HG03159 (cell line): ENCODE measurements at regions not wholly inside any gene's neighbourhood (a gene's known extent, or its start where the extent isn't known, plus 50 kb on each side); places are given as distances from the start of the nearest gene placed in this dataset.

Experiments used
- ATAC-seq: cut with Tn5 transposase; IDR thresholded peaks from one replicate; pipeline ENCODE4 v1.9.1; 2021; ENCODE audit warnings: mild to moderate bottlenecking, moderate library complexity; ENCODE audit not compliant: unreplicated experiment

DNA sequence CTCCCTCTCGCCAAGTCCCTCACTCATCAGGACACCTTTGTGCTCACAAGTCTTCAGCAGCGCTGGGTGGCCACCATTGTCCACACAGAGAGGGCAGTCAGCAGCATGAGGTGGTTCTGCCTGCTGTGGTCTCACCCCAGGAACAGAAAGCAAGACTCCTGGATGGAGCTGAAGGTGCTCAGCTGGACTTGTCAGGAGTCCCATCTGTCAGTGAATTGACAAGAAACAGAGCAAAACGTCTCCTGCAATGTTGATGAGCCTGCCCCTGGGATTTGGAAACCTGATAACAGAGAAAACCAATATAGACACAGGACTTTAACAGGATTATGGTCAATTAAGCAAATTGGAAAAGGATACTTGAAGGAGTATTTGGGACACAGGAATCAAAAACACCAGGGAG is 122.2 kb upstream of the PRSS58 start:
- ATAC-seq = no peak

DNA sequence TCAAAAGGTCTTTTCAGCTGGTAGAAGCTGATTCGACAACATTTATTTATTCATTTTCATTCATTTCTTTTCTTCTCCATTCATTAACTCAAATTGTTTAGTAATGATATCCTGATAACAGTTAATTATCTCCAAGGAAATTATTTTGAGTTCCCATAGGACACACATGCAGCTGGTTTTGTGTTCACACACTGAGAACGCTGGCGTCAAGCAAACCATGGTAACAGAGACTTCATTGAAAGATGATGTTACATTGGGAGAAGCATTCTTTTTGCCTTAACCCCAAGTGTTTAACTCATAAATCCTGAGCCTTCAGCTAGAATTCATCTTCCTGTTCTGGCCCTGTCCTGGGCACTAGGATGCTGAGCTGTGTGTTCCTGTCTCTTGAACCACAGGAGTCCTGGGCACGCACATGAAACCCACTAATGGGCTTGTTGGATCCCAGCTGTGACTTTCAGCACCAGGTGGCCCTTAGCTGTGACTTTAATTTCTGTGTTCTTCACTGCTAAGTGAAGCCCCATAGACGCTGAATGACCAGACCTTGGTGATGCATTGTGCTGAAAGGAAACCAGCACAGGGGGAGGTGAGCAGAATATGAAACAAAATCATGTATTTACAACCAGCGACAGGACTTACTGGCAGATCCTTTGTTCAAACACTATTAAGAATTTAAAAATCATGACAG is 121.5 kb upstream of the PRSS58 start:
- ATAC-seq = no peak

DNA sequence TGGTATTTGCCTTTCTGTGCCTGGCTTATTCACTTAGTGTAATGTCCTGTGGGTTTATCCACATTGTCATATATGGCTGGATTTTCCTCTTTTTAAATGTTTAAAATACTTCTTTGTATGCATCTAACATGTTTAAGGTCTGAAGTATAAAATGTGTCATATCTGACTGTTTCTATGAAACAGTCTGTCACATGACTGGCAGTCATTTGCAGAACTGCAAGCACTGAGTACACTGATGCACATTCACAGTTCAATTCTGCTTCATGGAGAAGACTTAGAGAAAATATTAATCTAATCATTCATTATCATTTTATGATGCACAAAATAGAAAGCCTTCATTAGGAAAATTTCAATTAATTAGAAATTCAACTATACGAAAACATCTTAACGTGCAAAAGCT is 119.7 kb upstream of the PRSS58 start:
- ATAC-seq = no peak

DNA sequence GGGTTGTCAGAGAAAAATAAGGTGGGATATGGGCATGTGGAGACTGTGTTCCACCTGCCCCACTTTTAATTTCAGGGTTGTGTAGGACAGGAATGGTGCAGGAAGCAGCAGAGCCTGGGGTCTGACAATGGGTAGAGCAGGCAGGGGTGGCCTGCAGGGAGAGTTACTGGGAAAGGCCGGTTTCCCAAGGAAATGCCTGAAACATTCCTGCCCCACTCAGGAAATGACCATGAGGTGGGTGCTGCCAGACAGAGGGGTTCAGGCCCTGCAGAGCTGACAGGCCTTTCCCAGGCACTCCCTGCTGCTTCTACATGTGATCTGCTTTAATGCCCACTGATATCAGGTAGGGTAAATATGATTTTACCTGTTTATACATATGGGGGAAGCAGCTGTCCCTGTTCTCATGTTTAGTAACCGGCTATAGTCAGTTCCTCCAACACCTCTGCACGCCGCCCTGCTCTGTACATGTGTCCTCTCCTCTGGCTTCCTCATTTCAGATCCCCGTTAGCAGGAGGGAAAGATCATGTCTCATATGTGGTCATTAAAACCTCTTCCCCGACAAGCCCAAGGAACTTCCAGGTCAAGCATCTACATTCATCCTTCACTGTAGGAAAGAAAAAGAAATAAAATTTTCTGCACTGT is 118.6 kb upstream of the PRSS58 start:
- ATAC-seq = no peak

DNA sequence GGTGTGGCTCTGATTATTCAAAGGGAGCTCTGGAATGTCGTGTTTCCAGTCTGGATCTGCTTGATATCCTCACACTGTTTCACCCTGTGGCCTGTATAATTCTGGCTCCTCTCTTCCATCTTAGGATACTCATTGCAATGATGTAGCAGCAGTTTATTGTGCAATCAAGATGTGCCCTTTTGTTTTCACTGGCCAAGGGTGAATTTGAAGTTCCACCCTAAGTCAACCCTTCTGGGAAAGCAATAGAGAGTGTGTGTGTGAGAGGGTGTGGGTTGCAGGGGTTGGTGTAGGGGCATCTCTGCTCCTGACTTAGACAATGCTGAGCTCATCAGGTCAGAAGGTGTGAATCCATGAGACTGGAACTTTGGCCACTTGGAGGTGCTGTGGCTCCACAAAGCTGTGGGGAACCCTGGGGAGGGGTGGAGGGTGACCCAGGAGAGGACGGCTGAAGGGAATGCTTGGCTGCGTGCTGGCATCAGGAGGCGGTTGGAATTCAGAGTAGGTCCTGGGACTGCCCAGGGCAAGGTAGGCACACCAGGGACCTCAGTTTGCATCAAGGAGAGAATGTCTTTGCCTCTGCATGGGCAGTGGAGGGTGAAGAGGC is 118.0 kb upstream of the PRSS58 start:
- ATAC-seq = no peak

DNA sequence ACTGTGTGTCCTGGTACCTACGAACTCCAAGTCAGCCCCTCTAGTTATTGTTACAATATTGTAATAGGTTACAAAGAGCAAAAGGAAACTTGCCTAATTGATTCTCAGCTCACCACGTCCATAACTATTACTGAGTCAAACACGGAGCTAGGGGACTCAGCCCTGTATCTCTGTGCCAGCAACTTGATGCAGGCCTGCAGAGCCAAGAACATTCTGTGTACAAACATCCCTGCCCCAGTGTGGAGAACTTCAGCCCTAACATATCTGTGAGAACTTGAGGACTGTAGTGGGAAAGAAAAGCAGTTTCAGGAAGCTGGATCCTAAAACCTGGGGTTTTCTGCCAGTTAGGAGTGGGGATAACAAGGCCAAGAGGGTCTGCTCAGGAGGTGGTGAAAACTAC is 114.9 kb upstream of the PRSS58 start:
- no peak for ATAC-seq

DNA sequence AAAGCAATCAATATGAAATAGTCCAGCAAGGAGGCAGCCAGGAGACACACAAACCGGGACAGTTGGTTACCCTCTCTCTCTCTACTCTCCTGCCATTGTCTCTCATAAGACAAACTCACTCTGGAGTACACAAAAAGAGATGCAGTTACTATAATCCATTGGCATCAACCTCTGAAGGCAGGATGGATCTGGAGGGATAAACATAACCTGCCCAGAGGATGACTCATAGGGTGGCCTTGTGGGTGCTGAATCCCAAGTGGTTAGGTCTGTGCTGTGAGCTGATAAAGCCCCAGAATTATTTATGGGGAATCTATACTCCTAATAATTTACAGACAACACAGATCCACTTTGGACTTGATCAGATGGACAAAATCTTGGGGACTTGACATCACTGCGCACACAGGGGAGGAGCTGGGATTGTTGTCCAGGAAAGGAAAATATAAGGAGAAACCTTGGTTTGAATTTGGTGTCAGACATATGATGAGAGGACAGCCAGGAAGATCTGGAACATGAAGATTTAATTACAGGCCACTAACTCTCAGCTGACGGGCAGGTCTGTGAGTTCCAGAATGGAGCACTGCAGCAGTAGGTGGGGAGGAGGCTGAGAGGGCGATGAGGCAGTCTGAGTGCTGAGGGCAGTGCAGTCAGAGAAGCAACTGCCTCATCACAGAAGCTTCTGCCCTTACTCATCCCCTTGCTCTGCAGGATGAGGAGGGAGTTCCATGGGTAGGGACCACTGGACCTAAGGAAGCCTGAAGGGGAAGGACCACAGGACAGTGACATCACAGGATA is 113.9 kb upstream of the PRSS58 start:
- no peak for ATAC-seq

DNA sequence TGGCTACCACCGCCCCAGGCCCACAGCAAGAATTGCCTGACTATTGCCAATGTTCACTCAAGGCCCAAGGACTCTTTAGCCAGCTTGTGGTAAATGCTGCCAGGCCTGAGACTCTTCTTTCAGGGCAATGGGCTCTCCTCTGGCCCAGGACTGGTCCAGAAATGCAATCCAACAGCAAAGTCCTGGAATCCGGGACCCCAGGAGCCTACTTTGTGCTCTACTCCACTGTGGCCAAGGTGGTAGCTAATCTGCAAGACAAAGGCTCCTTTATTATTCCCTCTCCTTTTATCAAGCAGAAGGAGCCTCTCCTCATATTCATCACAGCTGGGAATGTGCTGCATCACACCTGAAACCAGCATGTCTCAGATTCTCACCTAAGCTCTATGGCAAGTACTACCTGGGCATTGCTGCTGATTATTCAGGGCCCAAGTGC is 107.6 kb upstream of the PRSS58 start:
- ATAC-seq = no peak

DNA sequence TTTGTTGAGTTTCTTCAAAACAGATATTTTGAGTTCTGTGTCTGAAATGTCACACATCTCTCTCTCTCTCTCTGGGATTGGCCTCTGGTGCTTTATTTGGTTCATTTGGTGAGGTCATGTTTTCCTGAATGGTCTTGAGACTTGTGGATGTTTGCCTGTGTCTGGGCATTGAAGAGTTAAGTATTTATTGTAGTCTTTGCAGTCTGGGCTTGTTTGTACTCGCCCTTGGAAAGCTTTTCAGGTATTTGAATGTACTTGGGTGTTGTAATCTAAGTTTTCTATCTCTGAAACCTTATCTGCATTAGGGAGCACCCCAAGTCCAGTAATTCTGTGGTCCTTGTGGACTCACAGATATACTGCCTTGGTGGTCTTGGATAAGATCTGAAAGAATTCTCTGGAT is 106.7 kb upstream of the PRSS58 start:
- ATAC-seq = no peak

DNA sequence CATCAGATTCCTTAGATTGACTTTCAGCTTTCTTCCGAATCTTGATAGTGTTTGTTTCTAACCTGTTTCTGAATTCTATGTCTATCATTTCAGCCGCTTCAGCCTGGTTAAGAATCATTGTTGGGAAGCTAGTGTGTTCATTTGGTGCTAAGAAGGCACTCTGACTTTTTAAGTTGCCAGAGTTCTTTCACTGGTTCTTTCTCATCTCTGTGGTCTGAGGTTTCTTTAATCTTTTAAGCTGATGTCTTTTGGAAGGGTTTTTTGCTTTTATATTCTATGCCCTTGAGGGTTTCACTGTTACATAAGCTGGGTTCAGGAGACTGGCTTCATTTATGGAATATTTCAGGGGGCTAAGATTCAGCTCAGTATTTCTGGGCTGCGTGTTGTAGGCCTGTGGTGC is 104.5 kb upstream of the PRSS58 start:
- no peak for ATAC-seq

DNA sequence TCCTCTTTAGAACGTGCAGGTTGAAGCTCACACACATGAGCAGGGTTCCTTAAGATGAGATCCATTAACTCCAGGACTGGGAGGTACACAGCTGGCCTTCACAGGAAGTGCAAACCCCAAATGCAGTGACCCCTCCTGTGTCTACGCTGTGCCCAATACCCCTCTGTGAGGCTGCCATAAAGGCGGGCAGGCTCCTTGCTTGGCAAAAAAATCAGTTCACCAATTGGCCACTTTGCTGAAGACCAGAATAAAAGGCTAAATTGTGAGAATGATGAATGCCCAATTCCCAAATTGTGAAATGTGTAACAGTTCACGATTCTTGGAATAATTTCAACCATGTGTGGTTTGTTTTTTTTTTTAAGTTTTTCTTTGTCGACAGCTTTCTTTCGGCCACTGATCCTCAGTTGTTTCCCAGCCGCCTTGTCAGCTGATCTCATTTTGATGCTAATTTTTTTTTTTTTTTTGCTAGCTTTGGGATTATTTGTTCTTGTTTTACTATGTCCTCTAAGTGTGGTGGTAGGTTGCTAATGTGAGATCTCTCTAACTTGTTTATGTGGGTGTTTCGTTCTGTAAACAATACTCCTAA is 101.9 kb upstream of the PRSS58 start:
- ATAC-seq = no peak

DNA sequence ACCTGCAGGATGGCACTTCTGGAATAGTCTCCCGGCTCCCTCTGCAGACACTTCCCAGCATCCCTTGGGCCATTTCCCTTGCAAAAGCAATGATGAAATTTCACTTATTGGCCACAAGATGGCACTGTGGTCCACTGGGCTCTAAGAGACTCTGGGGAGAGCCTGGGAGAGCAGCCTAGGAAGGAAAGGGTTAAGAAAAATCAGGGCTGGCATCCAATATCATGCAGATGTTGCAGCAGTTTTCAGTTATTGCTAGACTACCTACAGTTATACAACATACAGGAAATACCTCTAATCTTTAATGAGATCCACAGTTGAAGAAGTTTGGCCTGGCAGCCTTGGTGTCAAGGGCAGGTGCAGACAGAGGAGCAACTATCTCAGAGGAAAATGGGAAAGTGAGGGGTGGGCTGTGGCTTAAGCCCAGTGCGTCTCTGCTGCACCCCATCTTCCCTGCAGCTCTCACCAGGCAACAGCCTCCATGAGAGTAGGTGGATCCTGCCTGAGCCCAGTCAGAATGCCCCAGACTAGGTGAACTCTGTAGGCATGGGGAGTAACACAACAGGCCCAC is 100.2 kb upstream of the PRSS58 start:
- peak; percentile 90 for ATAC-seq

DNA sequence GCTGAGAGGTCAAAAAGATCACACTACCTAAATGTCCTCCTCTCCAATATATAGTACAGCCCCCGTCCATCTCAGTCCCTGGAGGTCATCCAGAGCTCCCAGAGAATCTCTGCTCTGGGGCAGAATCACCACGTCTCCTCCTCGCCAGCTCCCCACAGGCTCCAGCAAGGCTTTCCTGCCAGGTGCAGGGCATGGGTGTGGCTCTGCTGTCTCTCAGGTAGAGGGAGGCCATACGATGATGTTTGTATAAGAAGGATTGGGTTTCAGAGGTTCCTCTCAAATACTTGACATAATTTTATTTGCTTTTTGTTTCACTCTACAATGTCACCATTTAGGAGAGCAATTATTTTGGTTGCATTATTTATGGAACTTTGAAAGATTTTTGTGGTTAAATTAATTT is 98.3 kb upstream of the PRSS58 start:
- no peak for ATAC-seq

DNA sequence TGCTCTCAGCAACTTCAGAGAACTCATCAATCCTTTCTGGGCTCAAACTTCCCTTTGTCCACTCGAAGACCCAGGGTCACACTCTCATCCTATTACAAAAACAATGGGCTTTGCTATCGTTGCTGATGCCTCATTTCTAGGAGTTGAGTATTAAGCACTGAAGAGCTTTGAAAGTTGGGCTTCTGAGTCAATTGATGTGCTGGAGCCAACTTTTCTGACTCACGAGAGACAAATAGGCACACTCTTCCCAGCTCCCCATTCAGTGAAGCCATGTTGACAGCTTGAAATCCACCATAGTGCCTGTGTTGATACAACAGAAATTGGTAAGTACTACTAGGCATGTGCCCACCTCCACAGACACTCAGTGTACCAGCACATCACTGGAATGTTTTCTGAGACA is 97.5 kb upstream of the PRSS58 start:
- no peak for ATAC-seq

DNA sequence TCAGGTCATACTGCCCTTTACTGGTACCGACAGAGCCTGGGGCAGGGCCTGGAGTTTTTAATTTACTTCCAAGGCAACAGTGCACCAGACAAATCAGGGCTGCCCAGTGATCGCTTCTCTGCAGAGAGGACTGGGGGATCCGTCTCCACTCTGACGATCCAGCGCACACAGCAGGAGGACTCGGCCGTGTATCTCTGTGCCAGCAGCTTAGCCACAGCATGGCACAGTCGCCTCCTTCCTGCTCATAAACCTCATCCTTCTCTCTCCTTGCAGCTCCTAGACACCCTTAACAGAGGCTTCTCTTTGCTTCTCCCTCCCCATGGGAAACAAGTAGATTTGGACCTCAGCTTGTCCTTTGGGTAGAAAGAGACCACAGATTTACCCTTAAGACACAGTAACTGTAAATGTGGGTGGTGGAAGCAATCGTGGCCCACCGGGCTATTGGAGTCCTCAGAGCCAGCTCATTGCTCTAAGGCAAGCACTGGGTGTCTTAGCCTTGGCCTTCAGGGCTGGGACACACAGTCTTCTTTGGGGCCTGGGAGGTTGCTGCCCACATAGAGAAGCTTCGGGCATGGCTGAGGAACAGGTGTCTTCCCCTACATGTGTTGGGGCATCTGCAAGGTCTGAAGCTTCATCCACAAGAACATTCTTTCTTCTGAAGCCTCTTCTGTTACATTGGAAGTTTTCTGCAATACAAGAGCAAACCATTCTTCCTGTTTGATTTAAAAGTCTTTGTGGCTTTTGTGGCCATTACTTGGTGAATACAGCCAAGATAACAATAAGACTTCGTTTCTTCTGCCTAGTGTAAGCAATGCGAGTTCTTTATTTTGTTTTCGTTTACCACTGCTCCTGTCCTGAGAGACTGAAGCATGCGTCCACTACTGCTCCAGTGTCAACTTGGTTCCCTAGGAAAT is 95.5 kb upstream of the PRSS58 start:
- no peak for ATAC-seq

DNA sequence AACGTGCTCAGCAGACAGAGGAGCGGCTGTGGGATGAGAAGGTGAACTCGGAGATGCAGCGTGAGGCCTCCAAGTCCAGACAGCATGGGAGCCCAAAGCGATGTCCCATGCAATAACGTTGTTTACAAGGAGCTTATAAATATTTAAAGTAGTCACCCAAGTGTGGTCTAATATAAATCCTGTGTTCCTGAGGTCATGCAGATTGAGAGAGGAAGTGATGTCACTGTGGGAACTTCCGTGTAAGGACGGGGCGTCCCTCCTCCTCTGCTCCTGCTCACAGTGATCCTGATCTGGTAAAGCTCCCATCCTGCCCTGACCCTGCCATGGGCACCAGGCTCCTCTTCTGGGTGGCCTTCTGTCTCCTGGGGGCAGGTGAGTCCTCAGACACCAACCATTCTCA is 94.7 kb upstream of the PRSS58 start:
- no peak for ATAC-seq

DNA sequence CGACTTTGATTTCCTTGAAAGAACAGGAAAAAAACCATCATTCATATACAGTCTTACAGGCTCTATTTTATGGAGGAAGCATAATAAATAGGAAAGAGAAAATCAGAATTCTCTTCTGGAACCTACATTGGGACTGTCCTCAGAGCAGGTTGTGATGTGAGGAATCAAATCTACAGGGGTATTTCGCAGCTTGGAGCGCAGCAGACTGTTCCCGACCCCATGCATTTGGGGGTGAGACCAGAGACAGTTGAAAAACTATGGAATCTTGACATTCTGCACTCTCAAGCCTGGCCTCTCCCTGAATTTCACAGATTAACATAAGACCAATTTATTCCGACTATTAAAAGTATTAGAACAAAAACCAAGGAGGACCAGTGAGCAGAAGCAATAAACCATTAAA is 93.3 kb upstream of the PRSS58 start:
- no peak for ATAC-seq

DNA sequence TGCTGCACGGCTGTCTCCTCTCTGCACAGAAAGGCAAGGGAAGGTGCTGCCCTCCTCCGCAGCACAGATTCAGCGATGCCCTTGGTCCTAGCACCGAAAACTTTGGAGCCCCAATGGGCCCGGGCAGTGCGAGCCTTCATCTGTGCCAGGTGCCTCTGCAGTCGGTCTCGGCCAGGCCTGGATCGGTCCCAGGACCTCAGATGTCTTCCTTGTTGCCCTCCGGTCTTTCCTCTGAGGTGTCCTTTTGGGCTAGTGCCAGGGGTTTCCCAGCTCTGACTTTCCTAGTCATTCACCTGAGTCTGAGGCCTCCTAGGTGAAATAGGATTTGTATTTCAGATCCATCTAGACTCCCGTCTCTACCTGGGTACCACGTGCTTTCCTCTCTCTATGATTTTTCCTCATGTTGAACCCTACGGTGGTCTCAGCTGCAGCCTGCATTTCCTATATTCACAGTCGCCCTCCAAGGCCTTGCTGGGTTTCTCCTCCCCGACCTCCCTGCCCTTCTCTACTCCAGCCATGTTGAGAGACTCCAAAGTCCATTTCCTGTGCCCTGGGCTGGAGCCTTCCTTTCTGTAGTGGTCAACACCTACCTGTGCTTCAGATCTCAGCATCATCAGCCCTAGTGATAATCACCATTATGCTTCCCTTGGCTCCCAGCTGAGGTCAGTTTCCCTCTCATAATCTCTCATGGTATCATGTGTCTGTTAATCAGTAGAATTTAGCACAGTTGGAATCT is 92.0 kb upstream of the PRSS58 start:
- ATAC-seq = no peak

DNA sequence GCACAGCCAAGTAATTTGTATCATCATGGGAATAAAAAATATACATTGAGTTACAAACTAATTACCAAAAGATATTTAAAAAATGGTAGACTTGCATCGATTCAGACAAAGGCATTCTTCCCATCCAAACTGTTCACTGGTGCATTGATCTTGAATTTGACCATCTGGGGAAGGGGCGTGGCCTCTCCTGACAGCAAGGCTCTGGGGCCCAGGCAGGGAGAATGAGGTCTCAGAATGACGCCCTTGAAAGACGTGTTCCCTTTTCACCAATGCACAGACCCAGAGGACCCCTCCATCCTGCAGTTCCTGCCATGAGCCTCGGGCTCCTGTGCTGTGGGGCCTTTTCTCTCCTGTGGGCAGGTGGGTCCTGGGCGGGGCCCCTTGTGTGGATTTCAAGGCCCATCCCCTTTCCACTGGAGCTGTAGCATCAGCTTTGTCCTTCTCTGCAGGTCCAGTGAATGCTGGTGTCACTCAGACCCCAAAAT is 91.1 kb upstream of the PRSS58 start:
- ATAC-seq = no peak
